SIG-M5 treated with dmso at 0.1 percent for 504 hours (cell line): ENCODE measurements at regions not wholly inside any gene's neighbourhood (a gene's known extent, or its start where the extent isn't known, plus 50 kb on each side); places are given as distances from the start of the nearest gene placed in this dataset.

Experiments
- DNase-seq: peaks from one replicate; lab custom pipeline; 2025; ENCODE audit not compliant: unreplicated experiment; lab: John Stamatoyannopoulos, UW

GRCh38 chrX:149161435-149162088 lies 343.5 kb downstream of the IDS start:
- no peak for DNase-seq

GRCh38 chrX:149157976-149158375 lies 347.1 kb downstream of the IDS start:
- no peak for DNase-seq

DNA sequence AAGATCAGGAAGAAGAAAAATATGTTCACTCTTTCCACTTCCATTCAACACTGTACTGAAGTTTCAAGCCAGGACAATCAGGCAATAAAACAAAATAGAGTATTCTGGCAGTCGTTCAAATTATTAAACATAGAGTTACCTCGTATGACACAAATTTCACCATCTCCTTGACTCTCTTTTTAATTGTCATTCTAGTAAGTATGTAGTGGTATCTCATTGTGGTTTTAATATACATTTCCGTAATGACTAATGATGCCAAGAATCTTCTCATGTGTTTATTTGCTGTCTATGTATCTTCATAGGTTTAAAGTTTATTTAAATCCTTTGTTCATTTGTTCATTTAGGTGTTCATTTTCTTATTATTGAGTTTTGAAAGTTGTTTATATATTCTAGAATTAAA lies 352.2 kb downstream of the IDS start:
- no peak for DNase-seq

DNA sequence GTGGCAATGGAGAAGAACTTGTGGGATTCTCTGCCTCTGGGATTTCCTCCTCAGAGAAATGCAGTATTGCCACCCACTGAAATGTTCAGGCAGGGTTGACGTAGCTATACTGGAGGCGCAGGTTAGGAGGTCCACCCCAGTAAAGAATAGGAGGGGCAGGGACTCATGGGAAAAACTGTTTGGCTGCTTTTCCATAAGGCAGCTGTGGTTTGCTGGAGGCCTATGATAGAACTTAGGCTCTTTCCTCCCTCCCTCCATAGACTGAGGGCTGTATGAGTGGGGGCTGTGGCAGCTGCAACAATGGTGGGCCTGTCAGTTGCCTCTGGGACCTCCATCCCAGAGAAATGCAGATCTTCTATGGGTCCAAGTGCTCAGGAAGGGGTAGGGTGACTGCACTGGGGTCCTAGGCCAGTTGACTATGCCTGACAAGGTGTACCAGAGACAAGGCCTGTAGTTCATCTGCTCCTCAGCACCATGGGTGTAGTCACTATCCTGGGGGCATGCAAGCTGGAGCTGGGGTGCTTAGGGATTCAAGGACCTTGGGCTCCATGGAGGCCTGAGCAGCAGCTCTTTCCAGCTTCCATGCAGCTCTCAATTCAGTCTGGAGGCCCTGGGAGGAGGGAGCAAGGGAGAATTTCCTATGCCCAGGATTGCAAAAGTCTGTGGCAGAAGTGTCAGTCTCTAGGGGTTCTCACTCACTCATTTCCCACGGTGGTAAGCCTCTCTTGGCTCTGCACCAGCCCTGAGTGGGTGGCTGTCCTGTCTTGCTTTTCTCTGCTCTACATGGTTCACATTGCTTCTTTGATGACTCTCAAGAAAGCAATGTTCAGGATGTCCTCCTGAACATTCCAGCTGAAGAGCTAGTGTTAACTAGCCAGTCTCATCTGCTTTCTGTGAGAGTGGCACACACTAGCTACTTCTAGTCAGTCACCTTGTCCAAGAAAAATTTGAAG lies 353.0 kb downstream of the IDS start:
- no peak for DNase-seq

DNA sequence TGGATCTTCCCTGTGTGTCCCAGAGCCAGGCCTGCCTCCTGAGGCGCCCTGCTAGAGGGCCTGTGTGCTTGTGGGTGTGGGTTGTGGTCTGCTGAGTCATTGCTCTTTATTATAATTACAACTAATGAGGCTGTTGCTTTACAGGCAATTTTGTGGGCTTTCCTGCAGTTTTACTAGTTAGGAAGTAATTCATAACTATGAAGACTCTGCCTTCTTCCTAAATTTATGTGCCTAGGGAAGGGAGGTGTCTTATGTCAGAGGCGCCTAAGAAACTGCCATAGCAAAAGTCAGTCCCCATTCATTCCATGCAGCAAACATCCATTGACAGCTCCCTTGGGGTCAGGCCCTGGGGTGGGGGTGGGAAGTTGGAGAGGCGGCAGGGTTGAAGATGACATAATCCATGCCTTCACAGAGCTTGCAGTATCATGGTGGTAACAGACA lies 359.2 kb downstream of the IDS start:
- no peak for DNase-seq

DNA sequence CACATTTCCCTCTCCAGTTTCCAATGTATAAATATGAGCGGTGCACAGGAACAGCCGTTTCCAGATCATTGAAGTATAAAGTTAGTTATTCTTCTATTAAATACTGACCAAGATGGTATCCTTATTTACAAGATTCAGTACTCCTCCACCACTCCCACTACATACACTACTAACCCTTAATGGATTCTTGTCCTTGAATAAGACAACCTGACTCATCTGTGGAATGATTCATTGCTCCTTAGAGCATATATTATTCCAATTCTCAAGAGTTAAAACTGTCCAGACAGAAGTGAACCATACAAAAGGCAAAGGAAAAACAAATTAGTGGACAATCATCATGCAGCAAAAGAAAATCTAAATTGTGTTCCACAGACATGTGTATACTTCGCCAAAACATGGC lies 373.3 kb downstream of the IDS start:
- DNase-seq = no peak

DNA sequence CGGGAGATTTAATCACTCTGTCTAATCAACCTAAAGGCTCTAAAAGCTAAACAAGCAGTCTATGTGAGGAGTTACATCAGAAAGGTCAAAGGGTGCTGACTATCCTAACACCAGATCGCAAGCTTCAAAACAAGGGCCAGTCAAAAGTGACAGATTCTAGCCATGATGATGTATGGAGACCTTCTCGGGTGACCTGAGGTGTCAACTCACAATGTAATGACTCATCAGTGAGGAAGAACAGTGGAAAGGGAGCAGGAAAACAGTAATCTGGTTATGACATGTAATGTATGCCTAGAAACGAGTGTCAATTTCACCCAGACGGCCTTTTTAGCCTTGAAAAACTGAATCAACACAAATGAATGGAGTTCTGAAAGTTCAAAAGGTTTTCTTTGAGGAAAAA lies 375.3 kb downstream of the IDS start:
- DNase-seq = no peak

DNA sequence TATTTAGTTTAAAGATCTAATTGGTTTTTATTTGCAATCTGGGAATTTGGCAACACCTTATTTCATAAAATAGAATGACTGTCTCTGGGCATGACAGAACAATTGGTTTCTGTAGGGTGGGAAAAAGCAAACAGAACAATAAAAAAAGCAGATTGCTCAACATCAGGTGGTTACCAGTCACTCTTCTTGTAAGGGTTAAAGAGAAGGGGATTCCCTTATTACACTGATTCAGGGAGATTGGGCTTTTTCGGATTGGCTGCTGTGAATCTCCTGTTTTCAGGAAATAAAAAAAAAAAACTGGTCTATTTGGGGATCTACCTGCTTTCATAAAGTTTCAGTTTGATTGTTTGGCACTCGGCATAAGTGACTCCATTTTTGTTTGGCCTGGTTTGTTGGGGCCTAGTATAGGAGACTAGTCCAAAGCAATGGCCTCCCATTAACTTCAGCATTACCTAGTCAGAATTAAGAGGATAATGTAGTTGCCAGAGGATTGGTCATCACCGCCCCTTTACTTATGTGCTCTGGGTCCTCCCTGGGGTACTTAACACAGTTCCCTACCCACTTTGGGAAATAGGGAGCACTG lies 380.5 kb downstream of the IDS start:
- no peak for DNase-seq

DNA sequence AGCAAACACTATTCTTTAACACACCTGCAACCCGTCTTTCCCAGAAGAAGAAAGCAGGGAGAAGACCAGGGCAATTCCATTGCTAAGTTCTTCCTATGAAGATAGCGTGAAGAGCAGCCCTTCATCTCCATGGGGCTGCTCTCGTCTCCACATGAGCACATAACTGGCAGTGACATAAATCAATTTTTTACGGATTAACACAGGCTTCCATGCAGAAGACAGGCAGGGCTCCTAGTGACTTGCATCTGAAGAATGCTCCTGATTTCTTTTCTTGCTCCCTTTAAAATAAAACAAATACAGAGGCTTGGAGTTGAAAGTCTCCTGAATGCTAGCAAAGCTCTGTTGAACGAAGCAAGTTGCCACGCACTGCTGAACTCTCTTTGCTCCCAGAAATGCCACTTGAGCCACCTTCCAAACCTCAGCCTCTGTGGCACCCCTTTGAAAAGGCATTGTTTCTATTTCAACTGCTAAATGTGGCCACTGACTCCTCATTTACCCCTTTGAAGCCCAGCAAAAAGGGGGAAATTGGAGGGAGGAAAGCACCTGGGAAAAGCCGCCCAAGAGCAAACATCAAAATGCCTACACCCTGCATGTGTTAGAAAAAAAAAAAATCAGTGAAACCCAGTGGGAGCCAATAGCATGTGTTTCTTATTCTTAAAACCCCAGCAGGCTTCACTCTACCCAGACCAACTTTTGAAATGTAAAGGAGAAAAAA lies 383.7 kb downstream of the IDS start:
- DNase-seq = no peak

DNA sequence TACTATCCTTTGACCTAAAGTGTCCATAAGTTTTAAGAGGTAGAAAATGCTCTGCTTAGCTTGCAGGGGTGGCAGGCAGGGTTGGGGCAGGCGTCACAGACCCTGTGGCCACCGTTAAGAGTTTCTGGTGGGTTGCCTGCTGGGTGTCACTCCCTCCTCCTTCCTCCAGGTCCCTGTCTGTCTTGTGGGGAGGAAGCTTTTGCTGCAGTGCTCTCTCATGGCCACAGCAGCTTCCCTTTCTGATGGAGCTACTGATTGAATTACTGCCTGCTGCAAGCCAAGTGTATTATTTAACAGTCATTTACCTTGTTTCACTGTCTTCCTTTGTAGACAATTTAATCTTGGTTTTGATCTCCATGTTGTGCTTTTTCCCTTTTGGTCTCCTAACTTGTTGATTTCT lies 384.6 kb downstream of the IDS start:
- DNase-seq = no peak

DNA sequence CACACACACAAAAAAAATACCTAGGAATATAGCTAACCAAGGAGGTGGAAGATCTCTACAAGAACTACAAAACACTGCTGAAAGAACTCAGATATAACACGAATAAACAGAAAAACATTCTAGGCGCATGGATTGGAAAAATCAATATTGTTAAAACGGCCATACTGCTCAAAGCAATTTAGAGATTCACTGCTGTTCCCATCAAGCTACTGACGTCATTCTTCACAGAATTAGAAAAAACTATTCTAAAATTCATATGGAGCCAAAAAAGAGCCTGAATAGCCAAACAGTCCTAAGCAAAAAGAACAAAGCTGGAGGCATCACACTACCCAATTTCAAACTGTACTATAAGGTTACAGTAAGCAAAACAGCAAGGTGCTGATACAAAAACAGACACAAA lies 390.2 kb downstream of the IDS start:
- no peak for DNase-seq

- no peak for DNase-seq
Measured at GRCh38 chrX:149114001-149114400, 391.1 kb downstream of the IDS start.

DNA sequence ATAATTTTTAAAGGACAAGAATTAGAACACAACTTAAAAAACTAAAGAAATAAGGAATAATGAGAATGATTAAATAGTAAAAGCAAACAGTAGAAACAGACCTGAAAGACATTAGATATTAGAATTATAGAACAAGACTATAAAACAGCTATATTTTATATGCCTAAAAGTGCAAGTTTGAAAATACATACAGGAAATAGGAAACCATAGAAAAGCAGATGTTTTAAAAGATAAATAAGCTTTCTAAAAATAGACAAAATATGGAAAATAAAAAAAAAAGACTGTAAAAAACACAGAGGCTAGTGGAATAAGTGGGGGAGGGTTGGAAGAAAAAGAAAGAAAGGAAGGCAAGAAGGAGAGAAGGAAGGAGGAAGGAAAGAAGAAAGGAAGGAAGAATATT lies 407.3 kb downstream of the IDS start:
- DNase-seq = no peak

DNA sequence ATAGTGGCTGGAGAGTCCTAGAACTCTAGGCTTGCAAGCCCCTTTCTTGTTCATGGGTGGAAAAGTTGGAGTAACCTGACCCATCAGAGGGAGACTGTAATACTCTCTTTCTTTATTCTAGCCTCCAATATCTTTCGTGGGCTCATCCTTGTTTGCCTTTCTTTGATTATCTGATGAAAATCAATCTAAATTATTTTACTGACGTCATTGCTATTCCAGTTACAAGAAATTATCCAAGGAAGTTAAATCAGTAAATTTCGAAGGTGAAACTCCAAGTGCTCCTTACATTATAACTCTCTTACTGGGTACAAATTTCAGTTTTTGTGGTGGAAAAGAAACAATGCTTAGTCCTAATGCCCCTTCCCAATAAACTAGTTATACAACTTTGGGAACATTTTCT lies 412.9 kb downstream of the IDS start:
- no peak for DNase-seq

DNA sequence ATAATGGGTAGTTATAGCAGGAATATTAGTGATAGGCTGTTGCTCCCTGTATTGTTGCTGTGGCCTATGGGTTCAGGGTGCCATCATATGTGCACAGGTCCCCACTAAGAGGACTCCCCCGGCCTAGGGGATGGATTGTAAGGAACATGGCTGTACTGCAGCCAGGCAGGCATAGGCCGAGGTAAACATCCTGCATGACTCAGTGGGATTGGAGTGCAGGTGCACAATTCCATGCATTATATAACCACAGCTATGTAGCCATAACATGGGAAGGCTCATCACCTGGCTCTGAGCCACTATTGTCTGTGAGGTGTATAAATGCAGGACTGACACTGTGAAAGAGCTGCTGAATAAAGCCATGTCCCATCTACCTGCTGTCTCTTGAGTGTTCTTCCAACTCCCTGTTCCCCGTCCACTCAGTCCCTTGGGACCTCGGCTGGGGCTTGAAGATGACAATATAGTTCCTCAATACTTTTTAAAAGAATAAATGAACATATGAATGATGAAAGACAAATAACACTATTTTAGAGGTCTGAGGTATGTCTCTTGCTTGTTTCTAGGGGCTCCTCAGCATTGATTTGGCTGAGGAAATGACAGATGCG lies 425.2 kb downstream of the IDS start:
- DNase-seq = no peak

- no peak for DNase-seq
Measured at GRCh38 chrX:149074398-149074797, 430.7 kb downstream of the IDS start.

GRCh38 chrX:149073479-149073878 lies 431.6 kb downstream of the IDS start:
- DNase-seq = no peak

DNA sequence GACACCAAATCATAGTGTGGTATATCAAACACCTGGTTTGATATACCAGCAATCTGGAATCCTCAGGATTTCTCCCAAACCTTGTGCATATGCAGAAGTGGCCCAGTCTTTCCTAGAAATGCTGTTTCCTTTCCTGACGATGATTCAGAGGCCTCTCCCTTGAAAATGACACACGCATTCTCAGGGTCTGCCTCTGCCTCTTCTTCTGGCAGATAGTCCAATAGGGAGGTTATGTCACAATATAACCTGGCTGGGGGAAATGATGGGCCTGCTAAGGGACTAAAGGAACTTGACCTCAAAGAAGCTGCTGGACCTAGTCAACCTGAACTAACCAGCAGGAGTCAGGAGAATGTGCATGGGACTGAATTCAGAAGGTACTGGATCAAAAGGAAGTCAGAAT lies 435.2 kb downstream of the IDS start:
- no peak for DNase-seq

- no peak for DNase-seq
Measured at GRCh38 chrX:149060921-149061320, 444.2 kb downstream of the IDS start.
